Uterus (tissue), 3 donors: ENCODE measurements at regions not wholly inside any gene's neighbourhood (a gene's known extent, or its start where the extent isn't known, plus 50 kb on each side); places are given as distances from the start of the nearest gene placed in this dataset.

Source experiments
- DNase-seq, 2 donors: peaks; one replicate each; pipeline ENCODE4 v3.0.0-alpha.2; 2019 to 2020
- H3K27ac ChIP-seq, 2 donors: fragments of 200-600 bp; sonication (generic); 1 replicate in 1 of 2; 2 replicates in 1 of 2; pipeline ENCODE4 v1.5.1; 2016 to 2018
- H3K27me3 ChIP-seq, 2 donors: fragments of 200-600 bp; sonication (generic); one replicate each; pipeline ENCODE4 v1.5.1; 2018 to 2019; ENCODE audit warnings: control low read depth in 1 of 2
- H3K36me3 ChIP-seq, 2 donors: fragments of 200-600 bp; sonication (generic); one replicate each; pipeline ENCODE4 v1.5.1; 2019; ENCODE audit warnings: control low read depth in 1 of 2
- H3K4me1 ChIP-seq, 2 donors: fragments of 200-600 bp; sonication (generic); one replicate each; pipeline ENCODE4 v1.5.1; 2018 to 2019; ENCODE audit warnings: control low read depth in 1 of 2
- H3K4me3 ChIP-seq, 2 donors: fragments of 200-600 bp; sonication (generic); 1 replicate in 1 of 2; 2 replicates in 1 of 2; pipeline ENCODE4 v1.5.1; 2018 to 2019; ENCODE audit warnings: mild to moderate bottlenecking in 1 of 2
- H3K9me3 ChIP-seq, 2 donors: fragments of 200-600 bp; sonication (generic); one replicate each; pipeline ENCODE4 v1.5.1; 2019; ENCODE audit warnings: control low read depth in 1 of 2
- CTCF ChIP-seq, 4 experiments: fragments of 200-600 bp in 2 of 4; fragments of 450-650 bp in 2 of 4; sonication (generic) in 2 of 4; IDR thresholded peaks; one replicate each; pipeline ENCODE4 v1.5.1; 2016 to 2019; ENCODE audit warnings: antibody characterized with exemption in 4 of 4, mild to moderate bottlenecking in 2 of 4, moderate library complexity in 1 of 4
- POLR2A ChIP-seq, 2 donors: fragments of 450-650 bp; IDR thresholded peaks; one replicate each; pipeline ENCODE4 v1.6.1; 2016; ENCODE audit warnings: antibody characterized with exemption in 2 of 2, mild to moderate bottlenecking in 1 of 2, moderate library complexity in 1 of 2
- intact Hi-C: fragments of 100-400 bp; cut with DNase I; formaldehyde crosslinking; loops from one replicate; pipeline ENCODE4 v1.15.1; 2023; ENCODE audit warnings: low total_unique reads
- donor health status: DM: yes; HTN: yes; CAD: no.

GRCh38 chr1:191901651-191902050, 256.6 kb upstream of the RGS18 start:
- Histone ChIP-seq H3K27ac (no peak overlapping the region), H3K36me3 (no peaks in the 10 kb centered on the region), H3K9me3 (no peaks in the 10 kb centered on the region), H3K4me1 (no peaks in the 10 kb centered on the region), H3K4me3 (no peak overlapping the region), H3K27me3 (no peaks in the 10 kb centered on the region)
- no peak for TF ChIP-seq POLR2A (IDR thresholded peaks at IDR 0.05)
- no peak for TF ChIP-seq CTCF (IDR thresholded peaks at IDR 0.05)
- intact Hi-C loops = no loop called here
- DNase-seq = no peak

GRCh38 chr1:191904991-191905390, 253.3 kb upstream of the RGS18 start:
- TF ChIP-seq POLR2A (IDR thresholded peaks at IDR 0.05) = no peak
- no peak for TF ChIP-seq CTCF (IDR thresholded peaks at IDR 0.05)
- no peak for DNase-seq
- Histone ChIP-seq H3K4me1 (no peaks in the 10 kb centered on the region), H3K27me3 (no peaks in the 10 kb centered on the region), H3K9me3 (no peaks in the 10 kb centered on the region), H3K4me3 (no peak overlapping the region), H3K27ac (no peak overlapping the region), H3K36me3 (no peaks in the 10 kb centered on the region)
- intact Hi-C loops = no loop called here

- no peaks in the 10 kb centered on the region for H3K27me3 ChIP-seq
These were observed 252.5 kb upstream of the RGS18 start for GRCh38 chr1:191905781-191906180.

GRCh38 chr1:191907121-191907520, 251.1 kb upstream of the RGS18 start:
- Histone ChIP-seq H3K4me3 (no peak overlapping the region), H3K27ac (no peak overlapping the region), H3K27me3 (no peaks in the 10 kb centered on the region), H3K4me1 (no peaks in the 10 kb centered on the region), H3K36me3 (no peaks in the 10 kb centered on the region), H3K9me3 (no peaks in the 10 kb centered on the region)
- TF ChIP-seq POLR2A (IDR thresholded peaks at IDR 0.05) = no peak
- no peak for TF ChIP-seq CTCF (IDR thresholded peaks at IDR 0.05)
- no peak for DNase-seq
- intact Hi-C loops = no loop called here

More at GRCh38 chr1:191905781-191906180, 252.5 kb upstream of the RGS18 start:
- DNase-seq = no peak
- TF ChIP-seq POLR2A (IDR thresholded peaks at IDR 0.05) (no peak), CTCF (IDR thresholded peaks at IDR 0.05) (no peak)
- Histone ChIP-seq H3K36me3 (no peaks in the 10 kb centered on the region), H3K4me3 (no peak overlapping the region), H3K27ac (no peak overlapping the region), H3K9me3 (no peaks in the 10 kb centered on the region), H3K4me1 (no peaks in the 10 kb centered on the region)
- intact Hi-C loops = no loop called here

GRCh38 chr1:191910245-191910644, 248.0 kb upstream of the RGS18 start:
- H3K4me3 ChIP-seq = no peak overlapping the region
- intact Hi-C loops = no loop called here
- H3K27ac ChIP-seq = no peak overlapping the region
- no peaks in the 10 kb centered on the region for H3K36me3 ChIP-seq
- TF ChIP-seq POLR2A (IDR thresholded peaks at IDR 0.05) = no peak
- TF ChIP-seq CTCF (IDR thresholded peaks at IDR 0.05) = no peak
- no peaks in the 10 kb centered on the region for H3K9me3 ChIP-seq
- DNase-seq = no peak
- H3K27me3 ChIP-seq = no peaks in the 10 kb centered on the region
- no peaks in the 10 kb centered on the region for H3K4me1 ChIP-seq
